Fibroblast of upper back skin (primary cell): ENCODE measurements at regions not wholly inside any gene's neighbourhood (a gene's known extent, or its start where the extent isn't known, plus 50 kb on each side); places are given as distances from the start of the nearest gene placed in this dataset.

Experiments used
- DNase-seq: peaks from one replicate; pipeline ENCODE4 v3.0.0-alpha.2; 2013

DNA sequence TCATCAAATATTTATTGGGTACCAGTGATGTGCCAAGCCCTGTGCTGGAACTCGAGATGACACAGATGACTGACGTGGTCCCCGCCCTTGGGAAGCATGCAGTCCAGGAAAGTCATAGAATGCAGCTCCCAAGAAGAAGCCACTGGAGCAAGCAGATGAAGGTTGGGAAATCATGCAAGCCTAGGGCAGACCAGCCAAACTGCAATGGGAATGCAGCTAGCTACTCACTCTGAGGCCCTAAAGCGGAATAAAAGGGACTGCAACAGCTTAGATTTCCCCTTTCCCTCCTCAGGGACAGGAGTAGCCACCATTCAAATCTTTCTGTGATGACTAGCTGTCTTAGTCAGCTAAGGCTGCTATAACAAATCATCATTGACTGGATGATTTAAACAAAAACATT is 152.2 kb downstream of the MAFB start:
- DNase-seq, result peak; percentile 48

DNA sequence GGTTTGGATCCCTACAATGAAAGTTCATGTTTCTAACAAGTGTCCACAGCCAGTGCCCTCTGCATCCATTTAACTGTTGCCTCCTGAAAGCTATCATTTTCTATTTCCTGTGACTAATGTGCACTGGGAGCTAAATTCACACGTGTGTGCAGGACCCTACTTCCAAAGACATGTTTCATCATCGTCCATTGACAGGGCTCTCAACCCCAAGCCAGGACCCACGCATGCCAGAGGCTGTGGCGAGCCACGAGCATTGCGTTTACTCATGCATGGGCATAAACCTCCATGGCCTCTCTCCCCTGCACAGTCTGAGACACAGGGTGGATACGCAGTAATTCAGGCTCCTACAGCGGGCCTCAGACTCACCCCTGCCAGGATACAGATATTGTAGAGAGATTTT is 153.2 kb downstream of the MAFB start:
- DNase-seq, result peak; percentile 36

DNA sequence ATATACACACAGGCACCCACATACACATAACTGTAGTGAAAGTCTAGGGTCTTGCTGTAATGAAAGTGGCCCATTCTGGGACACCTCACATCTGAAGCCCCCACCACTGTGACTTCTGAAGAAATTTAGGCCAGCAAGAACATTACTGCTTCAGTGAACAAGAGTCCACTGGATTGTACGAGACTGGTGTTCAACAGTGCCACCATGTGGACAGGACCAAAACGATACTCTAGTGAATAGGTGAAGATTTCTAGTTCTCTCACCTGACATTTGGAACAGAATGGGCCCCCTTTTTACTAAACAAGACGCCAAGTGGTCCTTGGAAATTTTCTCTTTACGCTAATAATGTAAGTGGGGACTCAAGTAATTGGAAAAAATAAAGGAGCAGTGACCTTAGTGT is 156.9 kb downstream of the MAFB start:
- no peak for DNase-seq

DNA sequence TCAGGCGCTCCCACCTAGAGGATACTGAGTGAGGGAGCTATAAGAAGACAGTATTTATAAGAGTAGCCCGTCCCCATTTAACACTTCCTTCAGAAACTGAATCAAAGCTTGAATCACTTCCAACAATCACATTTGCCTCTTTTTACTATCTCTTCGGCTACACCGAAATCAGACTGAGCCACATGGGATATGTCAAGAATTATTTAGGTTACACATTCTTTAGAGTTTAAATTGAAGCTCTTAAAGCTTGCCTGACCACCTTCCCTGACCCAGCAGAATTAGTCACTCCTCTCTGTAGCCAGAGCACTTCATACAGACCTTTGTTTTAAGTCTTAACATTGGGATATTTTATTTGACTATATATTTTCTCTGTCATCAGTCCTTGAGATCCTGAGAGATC is 163.7 kb downstream of the MAFB start:
- DNase-seq, result peak; percentile 88

DNA sequence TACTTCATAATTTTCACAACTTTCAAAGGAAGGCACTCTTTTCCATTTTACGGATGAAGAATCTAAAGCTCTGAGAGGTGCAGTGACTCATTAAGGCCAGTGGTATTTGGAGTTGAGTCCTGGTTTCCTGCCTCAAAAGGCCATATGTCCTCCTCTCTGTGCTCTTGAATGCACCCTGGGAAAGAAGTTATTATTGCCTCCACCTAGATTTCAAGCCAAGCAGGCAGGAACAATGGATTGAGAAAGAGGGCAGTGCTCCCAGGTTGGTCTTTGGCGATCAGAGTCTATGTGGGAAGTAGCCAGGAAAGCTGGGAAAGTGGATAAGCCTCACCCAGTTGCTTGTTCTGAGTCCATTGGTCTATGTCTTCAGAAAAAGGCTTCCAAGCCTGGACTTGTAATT is 165.0 kb downstream of the MAFB start:
- no peak for DNase-seq

DNA sequence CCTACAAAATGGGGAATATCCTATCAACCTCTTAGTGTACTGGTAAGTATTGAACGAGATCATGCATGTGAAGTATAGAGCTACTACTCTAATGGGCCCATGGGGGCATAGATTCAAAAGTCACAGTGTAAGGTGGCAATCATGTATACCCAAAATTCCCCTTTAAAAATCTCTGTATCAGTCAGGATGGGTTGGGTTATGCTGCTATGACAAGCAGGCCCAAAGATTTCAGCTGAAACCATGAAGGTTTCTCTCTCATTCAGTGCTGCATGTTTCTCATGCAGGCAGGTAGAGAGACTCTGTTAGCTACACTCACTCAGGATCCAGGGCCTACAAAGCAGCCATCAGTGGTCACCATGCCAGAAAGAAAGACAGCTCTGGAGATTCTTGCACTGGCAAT is 166.6 kb downstream of the MAFB start:
- DNase-seq, result no peak

DNA sequence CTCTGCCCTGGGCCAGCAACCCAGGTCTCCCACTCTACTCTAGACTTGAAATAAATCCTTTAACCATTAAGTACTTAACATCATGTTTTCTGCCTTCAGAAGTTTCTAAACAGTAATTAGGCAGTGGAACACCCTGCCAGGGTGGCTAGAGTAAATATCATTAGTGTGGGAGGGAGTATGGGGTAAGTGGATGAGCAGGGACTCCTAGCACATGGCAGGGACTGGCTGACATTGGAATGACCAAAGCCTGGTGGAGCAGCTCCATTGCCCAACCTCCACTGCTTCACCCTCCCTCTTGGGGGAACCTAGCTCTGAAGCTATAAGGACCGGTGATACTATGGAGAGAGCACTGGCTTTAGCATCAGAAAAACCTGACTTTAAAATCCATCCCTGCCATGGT is 167.1 kb downstream of the MAFB start:
- no peak for DNase-seq

DNA sequence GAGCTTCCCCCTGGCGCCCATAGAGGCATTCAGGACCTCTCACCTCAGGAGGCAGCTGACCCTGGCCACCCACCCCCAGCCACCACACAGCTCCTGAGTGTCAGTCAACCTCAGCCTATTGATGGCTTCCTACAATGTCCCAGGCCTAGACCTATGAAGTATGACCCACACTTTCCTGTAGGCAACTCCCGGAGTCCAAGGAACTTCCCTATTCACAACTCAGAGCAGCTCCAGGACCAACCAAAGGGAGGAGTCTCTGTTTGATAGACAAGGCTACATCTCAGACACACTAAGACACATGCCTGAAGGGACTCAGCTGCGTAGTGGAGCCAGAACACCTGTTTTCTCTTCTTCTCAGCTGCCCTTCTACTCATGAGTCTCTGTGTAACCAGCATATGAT is 169.1 kb downstream of the MAFB start:
- DNase-seq, result no peak

DNA sequence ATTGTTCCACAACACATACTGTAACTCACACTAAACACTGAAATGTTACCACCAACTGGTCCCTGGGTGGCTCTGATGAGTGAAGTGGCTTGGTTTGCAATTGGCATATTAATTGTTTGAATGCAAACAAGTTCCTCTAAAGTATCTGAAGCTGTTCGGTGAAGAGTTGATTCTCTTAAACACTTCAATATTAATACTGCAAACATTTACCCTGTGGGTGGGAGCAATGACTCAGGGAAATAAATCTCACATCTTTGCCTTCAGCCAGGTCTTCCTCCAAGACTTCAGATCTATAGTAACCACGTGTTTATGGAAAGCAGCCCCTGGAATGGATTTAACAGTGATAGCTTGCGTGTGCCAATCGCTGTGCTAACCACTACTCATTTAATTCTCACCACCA is 176.0 kb downstream of the MAFB start:
- peak; percentile 63 for DNase-seq

DNA sequence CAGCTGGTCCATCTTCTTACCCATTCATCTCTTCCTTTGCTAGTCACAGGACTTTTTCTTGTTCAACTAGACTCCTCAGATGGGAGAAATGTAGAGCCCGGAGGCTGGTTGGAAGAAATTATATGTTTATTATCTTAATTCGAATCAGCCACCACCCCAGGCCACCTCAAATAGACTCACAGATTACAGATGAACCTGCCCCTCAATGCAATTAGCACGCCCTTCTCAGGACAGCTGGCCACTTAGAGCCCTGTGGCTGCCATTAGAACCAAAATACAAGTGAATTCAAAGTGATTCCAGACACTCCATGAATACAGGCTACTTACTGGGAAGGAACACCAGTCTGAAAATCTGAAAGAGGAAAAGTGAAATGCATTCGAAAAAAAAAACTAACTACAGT is 176.4 kb downstream of the MAFB start:
- no peak for DNase-seq

DNA sequence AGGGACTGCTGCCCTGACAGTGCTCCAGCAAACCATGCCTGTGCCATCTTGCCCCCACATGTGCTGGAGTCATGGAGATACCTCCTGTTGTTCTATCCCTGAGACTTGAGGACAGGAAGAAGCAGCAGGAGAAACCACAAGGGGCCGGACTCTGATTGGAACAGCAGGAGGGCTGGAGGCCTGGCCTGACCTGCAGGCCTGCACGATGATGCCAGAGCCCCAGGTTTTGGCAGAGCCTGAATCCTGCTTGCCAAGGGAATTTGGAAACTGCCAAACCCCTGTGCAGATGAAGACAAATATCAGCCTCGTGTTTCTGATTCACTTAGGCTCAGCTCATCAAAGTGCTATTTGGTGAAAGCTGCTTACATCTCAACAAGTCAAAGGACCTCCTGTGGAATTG is 177.6 kb downstream of the MAFB start:
- DNase-seq, result peak; percentile 86

DNA sequence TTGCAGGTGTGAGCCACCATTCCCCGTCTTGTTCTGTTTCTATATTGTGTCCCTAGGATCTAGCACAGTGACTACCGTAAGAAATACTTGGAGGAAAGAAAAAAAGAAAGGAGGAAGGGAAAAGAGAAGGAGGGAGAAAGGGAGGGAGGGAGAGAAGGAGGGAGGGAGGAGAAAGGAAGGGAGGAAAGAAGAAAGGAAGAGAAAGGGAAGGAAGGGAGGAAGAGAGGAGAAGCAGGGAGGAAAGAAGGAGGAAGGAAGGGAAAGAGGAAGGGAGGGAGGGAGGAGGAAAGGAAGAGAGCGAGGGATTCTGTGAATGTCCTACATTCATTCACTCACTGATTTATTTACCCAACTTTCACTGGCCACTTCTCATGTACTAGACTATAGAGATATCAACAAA is 178.4 kb downstream of the MAFB start:
- DNase-seq, result no peak

DNA sequence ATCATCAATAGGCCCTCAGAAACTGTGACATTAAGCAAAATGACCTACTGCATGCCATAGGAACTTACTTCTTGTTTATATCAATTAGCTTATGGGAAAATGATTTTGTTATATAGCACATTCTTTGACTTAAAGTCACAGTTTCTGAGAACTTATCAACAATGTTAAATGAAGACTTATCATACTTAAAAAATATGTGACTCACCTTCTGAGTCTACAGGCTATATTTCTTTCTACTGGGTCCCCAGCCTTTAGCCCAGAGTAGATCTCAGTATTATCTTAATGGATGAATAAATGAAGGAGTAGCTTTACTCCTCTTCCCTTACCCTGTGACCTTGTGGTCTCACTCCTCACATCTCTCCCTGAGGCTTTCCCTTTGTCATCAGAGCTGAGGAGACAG is 180.2 kb downstream of the MAFB start:
- DNase-seq, result peak; percentile 7

DNA sequence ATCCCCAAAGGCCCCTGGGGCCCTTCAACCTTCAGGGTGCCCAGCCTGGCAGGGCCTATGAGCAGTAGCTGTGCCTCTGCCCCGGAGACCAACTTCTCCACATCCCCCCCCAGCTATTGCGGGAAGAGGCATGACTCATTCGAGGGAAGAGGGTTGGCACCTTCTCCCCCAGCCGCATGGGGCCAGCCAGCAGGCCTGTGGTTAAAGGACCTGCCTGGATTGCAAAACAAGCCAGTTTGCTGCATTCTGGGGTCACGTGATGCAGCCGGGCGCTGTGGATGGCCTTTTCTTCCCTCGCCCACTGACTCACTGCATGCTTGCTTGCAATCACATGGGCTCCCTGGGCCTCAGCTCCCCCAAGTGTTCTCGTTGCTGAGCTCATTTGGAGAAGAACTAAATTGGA is 182.5 kb downstream of the MAFB start:
- peak; percentile 96 for DNase-seq

DNA sequence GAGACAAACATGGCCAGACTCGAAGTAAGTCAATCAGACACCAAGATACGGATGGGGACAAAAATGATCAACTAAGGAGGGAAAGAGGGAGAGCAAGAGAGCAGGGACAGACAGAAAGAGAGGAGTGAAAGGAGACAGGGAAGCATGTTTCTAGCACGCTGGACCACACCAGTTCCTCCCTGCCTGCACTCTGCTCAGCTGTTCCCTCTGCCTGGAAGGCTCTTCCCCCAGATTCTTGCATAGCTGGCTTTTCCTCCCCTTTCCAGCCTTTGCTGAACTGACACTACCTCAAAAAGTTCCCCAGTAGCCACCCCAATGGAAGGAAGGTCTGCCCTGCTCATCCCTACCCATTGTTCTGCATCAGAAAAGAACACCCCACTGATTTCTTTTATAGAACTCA is 185.9 kb downstream of the MAFB start:
- DNase-seq, result no peak

DNA sequence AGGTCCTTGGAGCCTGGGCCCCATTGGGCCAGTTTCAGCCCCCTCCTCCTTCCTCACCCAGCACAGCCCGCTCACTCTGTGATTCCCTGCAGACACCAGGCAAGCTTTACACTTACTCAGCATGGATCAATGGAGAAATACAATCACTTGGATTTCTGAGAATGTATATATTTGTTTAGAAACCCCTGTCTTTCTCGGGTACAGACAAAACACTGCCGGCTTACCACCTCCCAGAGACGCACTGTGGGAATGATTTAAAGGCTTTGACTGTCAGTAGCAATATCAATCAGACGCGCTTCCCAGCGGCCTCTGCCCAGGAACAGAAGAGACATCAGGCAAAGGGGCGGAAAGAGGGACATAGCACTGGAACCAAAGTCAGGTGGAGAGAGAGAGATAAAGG is 186.5 kb downstream of the MAFB start:
- DNase-seq, result no peak

DNA sequence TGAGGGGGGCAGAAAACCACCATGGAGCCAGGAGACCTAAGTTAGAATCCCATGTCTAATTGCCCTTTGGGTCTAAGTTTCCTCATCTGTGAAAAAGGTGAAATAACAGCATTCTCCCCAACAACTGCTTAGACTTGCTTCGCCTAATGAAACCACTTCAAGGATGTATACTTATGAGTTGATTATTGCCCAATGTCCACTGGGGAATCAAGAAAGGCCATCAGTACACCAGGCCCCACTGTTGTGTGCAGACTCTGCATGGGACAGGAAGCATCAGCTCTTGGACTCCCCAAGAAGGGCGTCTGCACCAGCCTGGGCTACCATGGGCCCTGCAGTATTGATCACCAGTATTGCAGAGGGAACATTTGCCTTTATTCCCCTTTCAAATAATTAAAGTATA is 189.6 kb downstream of the MAFB start:
- no peak for DNase-seq

DNA sequence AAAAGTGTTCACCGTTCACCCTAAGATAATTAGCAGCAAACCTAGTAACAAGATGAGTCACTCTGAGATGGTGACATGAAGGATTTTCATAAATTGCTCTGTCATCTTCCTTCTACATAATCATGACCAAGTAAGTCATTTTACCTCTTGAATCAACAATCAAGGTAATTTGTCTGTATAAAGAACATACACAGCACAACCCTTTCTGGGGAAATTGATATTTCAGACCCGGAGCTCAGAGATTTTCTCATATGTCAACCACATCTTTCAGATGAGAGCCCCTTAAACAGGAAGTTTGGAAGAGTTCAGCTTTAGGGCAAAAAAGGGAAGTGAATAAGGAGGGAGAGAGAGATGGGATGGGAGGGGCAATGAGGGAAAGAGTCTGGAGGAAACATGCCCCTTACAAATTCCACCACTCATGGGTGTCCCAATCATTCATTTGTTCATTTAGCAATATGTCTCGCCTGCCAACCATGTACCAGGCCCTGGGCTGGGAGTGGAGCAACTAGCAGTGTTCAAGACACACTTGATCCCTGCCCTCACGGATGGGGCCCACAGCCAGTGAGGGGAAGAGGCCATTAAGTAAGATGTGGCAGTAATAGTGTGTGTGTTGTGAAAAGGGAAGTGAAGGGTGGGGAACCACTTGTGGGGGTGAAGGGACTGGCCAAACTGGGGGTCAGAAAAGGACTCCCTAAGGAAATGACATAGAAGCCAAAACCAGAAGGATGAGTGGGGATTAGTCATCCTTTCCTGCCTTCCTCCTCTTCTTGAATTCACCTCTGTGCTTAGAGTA is 190.9 kb downstream of the MAFB start:
- DNase-seq, result peak; percentile 15

DNA sequence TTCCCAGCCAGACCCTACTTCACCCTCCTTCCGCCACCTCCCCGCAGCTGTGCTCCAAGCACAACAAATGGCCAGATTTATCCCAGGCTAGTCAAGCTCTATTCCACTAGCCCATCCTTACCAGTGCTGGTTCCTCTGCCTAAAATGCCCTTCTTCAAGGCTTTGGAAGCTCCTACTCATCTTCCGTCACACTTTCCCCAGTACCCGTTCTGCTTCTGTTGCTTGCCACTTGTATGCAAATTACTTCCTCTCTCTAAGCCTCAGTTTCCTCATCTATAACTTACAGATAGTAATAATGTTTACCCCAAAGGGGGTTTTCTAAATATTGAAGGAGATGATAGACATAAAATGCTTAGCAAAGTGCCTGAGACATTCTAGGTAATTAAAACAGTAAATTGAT is 193.1 kb downstream of the MAFB start:
- DNase-seq, result no peak

DNA sequence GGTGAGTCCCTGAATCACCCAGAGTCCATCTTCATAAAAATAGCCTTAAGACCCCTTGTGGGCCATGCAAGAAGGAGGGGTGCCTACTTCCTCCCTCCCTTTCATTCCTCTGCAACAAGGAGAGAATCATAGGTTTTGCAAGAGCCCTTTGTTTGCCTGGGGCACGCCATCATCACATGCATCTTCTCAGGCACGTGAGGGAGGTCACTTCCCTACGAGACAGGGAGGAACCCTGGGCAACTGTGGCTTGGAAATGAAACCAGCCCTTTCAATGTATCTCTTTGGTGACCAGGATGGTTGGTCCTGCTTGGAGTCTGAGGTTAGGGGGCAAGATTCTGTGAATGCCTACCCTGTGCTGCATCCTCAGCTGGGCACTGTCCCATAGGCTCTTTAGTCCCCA is 194.8 kb downstream of the MAFB start:
- DNase-seq, result no peak

DNA sequence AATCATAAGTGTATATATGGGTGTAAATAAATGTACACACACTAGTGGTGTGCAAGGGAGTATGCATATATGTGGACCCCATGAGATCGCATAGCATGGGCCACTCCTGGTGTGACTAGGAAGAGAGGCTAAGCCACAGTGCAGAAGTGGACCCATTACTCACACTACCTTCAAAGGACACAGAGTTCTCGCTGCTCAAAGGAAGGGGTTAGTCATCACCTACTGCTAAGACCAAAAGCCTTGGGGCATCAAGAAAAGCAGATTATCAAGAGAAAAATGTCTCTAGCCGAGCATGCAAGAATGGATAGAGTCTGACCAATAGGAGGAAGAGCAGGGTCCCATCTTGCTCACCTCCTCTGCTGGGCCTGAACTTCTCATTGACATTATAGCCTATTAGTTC is 195.5 kb downstream of the MAFB start:
- no peak for DNase-seq

DNA sequence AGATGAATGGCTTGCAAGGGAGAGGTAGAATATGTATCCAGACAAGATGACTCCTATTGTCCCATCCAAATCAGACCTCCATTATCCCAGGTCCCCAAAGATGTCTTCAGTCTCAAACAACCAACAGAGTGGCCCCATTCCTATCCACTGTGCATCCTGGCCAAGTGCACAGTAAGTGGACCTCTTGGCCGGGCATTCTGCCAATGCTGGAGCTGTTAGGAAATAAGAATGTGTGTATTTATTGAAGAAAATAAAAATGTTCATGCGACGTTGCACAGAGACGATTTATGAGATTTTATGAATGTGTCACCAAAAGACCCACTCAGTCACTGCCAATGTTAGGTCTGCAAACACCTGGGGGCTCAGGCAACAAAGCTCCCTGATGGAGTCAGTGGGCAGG is 196.0 kb downstream of the MAFB start:
- DNase-seq, result peak; percentile 46

DNA sequence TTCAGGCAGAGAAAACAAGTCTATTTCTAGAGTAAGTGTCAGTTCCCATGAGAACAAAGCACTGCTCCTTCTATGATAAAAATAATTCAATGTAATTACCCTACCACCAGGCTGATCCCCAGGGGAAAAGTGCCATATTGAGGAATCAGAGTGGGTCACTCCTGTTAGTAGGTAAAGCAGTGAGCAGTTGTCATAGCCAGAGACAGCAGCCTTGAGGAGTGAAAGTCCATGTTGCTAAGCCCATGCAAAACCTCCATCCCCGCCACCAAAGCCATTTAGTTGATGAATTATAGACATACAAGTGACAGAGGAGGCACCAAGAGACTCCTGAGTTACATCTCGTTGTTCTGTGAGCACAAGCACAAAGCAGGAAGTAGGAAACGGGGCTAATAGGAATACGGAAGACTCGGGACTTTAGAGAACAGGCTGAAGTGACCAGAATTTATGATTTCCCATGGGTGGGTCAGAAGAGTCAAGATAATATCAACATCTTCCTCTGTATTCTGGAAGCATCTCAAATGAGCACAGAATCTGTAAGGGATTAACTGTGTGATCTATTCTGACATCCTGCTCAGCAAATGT is 197.9 kb downstream of the MAFB start:
- no peak for DNase-seq

DNA sequence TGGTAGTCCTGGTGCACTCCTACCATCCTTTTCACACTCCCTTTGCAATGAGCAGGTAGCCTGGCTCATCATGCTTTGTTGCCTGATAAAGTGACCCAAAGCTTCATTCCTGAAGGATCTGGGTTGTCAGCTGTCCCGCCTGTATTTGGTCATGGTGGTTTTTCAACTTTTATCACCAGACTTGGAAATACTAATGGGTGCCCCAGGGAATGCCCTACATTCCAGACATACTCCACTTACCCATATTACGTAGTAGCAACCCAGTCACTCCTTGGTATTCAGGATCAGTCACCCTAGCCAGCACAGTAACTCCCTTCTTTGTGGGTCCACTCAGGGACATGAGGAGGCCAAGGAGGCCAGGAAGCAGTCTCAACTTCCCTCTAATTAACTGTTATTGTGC is 199.2 kb downstream of the MAFB start:
- peak; percentile 54 for DNase-seq

DNA sequence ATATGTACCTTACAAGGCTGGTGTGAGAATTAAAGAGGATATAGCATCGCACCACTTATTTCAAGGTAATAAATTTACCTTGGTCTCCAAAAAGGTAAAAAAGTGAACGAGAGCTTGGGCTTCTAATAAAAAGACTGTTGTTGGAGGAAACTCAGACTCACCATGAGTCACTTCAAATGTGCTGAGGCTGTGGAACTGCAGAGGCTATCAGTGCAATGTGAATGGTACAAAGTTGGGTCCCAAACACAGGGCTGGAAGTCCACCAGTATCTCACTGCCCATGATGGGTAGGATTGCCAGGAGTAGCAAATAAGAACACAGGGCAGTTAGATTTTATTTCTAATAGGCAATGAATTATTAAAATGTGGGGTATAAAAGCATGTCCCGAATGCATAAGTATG is 200.6 kb downstream of the MAFB start:
- no peak for DNase-seq
